Lower lobe of right lung (tissue), 2 donors: ENCODE measurements at regions not wholly inside any gene's neighbourhood (a gene's known extent, or its start where the extent isn't known, plus 50 kb on each side); places are given as distances from the start of the nearest gene placed in this dataset.
"Not testable (repeated sequence)": the region's sequence is repeated elsewhere in the genome, so short reads cannot be mapped to it uniquely, and the experiment has no call there.

ENCODE experiments used
- ATAC-seq, 2 donors: fragments of 200-7000 bp; cut with Tn5 transposase; one replicate each; pipeline ENCODE4 v1.9.1; 2020 to 2022; ENCODE audit warnings: mild to moderate bottlenecking in 2 of 2, moderate library complexity in 2 of 2
- DNase-seq: peaks from one replicate; pipeline ENCODE4 v3.0.0-alpha.2; 2020
- H3K27ac ChIP-seq: fragments of 200-600 bp; one replicate; pipeline ENCODE4 v1.8.0; 2022
- H3K27me3 ChIP-seq: fragments of 200-600 bp; one replicate; pipeline ENCODE4 v1.8.0; 2022; ENCODE audit warnings: low read depth
- H3K36me3 ChIP-seq: fragments of 200-600 bp; one replicate; pipeline ENCODE4 v1.8.0; 2022; ENCODE audit warnings: mild to moderate bottlenecking
- H3K4me1 ChIP-seq: fragments of 200-600 bp; one replicate; pipeline ENCODE4 v1.8.0; 2022
- H3K4me3 ChIP-seq: fragments of 200-600 bp; one replicate; pipeline ENCODE4 v1.8.0; 2022; ENCODE audit warnings: mild to moderate bottlenecking
- H3K9me3 ChIP-seq: fragments of 200-600 bp; one replicate; pipeline ENCODE4 v1.8.0; 2022
- intact Hi-C: fragments of 100-400 bp; cut with DNase I; formaldehyde crosslinking; loops from one replicate; pipeline ENCODE4 v1.11.0; 2022
- TF ChIP-seq, protein P1 (sequence below): fragments of 200-600 bp; IDR thresholded peaks from one replicate; pipeline ENCODE4 v1.8.0; 2022; ENCODE audit warnings: antibody characterized with exemption, mild to moderate bottlenecking
- donor health status: DM: no; HTN: yes; CAD: no; lungs with severe emphysema.

DNA sequence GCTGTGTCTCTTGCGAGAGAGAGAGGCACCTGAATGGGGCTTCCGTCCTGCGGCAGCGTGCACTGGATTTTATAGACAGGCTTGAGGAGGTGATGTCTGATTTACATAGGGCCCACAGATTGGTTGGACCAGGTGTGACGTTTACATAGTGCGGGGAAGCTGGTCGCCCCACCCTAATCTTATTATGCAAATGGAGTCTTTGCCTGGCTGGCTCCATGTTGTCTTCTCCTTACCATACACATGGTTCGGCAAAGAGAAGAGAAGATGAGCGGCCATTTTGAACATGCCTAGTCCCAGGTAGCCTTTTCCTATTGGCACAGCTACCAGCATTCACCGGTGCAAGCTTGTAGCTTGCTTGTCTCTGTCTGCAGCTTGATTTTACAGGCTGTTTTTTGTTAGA, 238.5 kb upstream of the GALNT17 start:
- Histone ChIP-seq H3K9me3 (peaks cover 6% of the 10 kb centered on the region), H3K27ac (no peak overlapping the region), H3K36me3 (no peaks in the 10 kb centered on the region), H3K4me1 (no peaks in the 10 kb centered on the region), H3K27me3 (no peaks in the 10 kb centered on the region), H3K4me3 (no peak overlapping the region)
- no peak for ATAC-seq
- TF ChIP-seq, protein P1, sequence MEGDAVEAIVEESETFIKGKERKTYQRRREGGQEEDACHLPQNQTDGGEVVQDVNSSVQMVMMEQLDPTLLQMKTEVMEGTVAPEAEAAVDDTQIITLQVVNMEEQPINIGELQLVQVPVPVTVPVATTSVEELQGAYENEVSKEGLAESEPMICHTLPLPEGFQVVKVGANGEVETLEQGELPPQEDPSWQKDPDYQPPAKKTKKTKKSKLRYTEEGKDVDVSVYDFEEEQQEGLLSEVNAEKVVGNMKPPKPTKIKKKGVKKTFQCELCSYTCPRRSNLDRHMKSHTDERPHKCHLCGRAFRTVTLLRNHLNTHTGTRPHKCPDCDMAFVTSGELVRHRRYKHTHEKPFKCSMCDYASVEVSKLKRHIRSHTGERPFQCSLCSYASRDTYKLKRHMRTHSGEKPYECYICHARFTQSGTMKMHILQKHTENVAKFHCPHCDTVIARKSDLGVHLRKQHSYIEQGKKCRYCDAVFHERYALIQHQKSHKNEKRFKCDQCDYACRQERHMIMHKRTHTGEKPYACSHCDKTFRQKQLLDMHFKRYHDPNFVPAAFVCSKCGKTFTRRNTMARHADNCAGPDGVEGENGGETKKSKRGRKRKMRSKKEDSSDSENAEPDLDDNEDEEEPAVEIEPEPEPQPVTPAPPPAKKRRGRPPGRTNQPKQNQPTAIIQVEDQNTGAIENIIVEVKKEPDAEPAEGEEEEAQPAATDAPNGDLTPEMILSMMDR: no peak
- intact Hi-C loops: no loop called here
- no peak for DNase-seq

DNA sequence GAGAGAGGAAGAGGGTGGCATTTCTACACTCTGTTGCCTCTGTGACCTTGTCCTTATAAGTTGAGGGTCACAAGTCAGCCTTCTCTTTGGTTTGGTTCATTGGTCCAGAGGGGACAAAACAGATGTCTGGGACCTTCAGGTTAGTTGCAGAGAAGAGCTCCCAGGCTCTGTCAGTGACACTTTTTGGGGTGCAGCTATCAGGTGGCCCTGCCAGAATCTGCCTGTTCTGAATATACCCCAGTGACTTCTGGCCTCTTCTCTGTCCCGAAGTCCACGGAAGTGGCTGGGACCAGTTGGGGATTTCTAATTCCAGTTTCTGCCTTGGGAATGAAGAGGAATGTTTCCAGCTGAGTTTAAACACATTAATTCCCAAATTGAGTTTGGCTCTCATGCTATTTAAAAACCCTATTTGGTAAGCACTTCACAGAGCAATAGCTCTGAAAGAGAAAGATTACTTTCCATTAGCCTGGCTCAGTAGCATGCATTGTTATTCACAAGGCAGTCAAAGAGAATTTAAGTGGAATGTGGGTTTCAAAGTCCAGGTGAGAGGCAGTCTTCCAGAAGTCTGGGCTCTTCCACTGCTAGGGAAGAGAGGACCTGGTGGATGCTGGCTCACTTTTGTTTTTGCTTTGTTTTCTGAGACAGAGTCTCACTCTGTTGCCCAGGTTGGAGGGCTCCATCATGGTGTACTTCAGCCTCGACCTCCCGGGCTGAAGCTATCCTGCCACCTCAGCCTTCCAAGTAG, 237.8 kb upstream of the GALNT17 start:
- no peak for DNase-seq
- intact Hi-C loops: no loop called here

DNA sequence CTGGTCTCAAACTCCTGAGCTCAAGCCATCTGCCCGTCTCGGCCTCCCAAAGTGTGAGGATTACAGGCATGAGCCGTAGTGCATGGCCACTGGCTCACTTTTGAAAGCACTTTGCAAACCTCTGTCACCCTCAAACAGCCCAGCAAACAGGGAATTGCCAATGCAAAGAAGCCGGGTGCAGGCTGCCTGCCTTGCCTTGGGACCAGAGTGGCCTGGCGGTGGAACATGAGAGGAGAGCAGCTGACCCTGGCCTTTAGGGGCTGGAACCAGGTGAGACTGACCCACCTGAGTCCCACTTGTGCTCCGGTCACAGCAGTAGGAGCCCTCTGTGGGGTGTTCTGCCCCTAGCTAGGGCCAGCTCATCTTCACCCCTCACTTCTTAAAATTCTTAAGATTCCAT, 237.1 kb upstream of the GALNT17 start:
- intact Hi-C loops: no loop called here
- Histone ChIP-seq H3K4me1 (no peaks in the 10 kb centered on the region), H3K9me3 (peaks cover 6% of the 10 kb centered on the region), H3K36me3 (no peaks in the 10 kb centered on the region), H3K4me3 (no peak overlapping the region), H3K27ac (no peak overlapping the region), H3K27me3 (no peaks in the 10 kb centered on the region)
- DNase-seq (no peak), ATAC-seq (no peak)
- TF ChIP-seq, protein P1: no peak

More for the DNA sequence above, 237.8 kb upstream of the GALNT17 start:
- TF ChIP-seq, protein P1: no peak
- H3K4me3 ChIP-seq: no peak overlapping the region
- H3K36me3 ChIP-seq: no peaks in the 10 kb centered on the region
- ATAC-seq: no peak
- peaks cover 6% of the 10 kb centered on the region for H3K9me3 ChIP-seq
- no peaks in the 10 kb centered on the region for H3K4me1 ChIP-seq
- no peak overlapping the region for H3K27ac ChIP-seq
- no peaks in the 10 kb centered on the region for H3K27me3 ChIP-seq

DNA sequence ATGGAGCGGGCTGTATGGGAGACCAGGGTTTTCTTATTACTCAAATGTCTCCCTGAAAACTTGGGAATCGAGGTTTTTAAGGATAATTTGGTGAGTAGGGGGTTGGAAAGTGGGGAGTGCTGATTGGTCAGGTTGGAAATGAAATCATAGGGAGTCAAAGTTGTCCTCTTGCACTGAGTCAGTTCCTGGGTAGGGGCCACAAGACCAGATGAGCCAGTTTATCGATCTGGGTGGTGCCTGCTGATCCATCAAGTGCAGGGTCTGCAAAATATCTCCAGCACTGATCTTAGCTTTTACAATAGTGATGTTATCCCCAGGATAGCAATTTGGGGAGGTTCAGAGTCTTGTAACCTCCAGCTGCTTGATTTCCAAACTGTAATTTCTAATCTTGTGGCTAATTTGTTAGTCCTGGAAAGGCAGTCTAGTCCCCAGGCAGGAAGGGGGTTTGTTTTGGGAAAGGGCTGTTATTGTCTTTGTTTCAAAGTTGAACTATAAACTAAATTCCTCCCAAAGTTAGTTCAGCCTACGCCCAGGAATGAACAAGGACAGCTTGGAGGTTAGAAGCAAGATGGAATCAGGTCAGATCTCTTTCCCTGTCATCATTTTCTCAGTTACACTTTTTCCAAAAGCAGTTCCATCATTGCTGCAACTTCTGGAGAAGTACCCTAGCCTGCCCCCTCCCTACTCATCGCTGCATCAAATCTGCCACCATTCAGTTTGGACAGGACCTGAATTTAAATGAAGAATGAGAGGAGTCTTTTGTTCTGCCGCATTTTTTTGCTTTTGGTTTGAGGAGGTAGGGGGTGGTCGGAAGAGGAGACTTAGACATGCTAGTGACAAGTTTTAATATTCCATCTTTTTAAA, 236.4 kb upstream of the GALNT17 start:
- ATAC-seq, H3K4me1 ChIP-seq, H3K4me3 ChIP-seq, H3K27ac ChIP-seq, DNase-seq, H3K9me3 ChIP-seq, H3K27me3 ChIP-seq, H3K36me3 ChIP-seq, intact Hi-C loops: not testable (repeated sequence)

DNA sequence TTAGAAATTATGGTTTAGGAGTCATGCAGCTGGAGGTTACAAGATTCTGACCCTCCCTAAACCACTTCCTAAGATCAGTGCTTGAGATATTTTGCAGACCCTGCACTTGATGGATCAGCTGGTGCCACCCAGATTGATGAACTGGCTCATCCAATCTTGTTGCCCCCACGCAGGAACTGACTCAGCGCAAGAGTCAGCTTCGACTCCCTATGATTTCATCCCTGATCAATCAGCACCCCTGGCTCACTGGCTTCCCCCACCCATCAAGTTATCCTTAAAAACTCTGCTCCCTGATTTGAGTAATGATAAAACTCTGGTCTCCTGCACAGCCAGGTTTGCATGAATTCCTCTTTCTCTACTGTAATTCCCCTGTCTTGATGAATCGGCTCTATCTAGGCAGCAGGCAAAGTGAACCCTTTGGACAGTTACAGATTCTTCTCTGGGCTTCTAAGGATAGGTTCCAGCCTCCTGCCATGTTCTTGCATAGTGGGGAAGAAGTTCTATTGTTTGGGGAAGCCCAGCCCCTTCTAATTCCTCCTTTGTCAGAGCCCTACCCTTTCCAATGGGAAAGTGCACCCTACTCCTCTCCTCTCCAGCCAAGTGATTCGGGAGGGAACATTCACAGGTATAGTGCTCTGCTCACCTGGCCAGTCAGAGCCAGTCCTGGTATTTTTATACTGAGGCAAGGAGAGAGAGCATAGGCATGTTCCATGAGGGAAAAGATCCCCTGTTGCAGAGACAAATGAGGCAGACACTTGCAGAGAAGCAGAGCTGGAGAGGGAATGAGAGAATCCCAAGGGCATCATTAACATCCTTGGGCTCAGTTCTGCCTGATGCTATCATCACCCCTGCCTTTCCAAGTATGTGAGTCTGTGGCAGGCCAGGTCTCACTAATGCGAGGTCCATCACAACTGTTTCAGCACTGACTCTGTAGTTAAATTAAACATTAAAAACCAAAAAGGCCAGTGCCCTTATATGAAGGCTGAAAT, 224.4 kb upstream of the GALNT17 start:
- Histone ChIP-seq H3K9me3 (peaks cover 6% of the 10 kb centered on the region), H3K4me3 (no peak overlapping the region), H3K27me3 (no peaks in the 10 kb centered on the region), H3K36me3 (no peaks in the 10 kb centered on the region), H3K4me1 (no peaks in the 10 kb centered on the region), H3K27ac (no peak overlapping the region)
- DNase-seq (no peak), ATAC-seq (no peak)
- intact Hi-C loops: no loop called here
- TF ChIP-seq, protein P1: no peak
